ENCODE measurements at regions not wholly inside any gene's neighbourhood (a gene's known extent, or its start where the extent isn't known, plus 50 kb on each side); places are given as distances from the start of the nearest gene placed in this dataset.
A peak's percentile ranks its signal among the peaks of the same experiment; 100 is the strongest.

DNA sequence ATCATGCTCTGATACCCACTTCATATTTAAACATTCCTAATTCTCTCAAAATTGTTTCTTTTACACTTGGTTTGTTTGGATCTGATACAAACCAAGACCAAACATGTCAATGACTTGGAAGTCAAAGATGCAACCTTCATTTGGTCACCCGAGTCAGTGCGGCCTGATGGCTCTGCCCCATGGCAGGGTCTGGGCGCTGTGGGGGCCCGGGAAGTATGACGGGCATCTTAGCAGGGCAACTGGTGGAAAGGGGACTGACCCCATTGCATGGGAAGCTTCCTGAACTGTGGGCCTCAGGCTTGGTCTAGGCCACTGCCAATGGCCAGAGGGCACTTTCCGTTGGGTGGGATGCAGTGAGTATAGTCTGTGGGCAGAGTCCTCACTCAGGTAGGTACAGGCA lies 178.0 kb downstream of the KATNIP start:
- Histone ChIP-seq H3K9me3 (ENCODE audit: low read length) (no peaks in the 10 kb centered on the region), H3K4me3 (replicated peaks in 1 of 3; ENCODE audit: insufficient read depth in 1 of 3, low read depth in 2 of 3, low read length in 3 of 3) (no peak overlapping the region), H3K27me3 (ENCODE audit: control insufficient read depth in 1 of 2, insufficient read depth in 2 of 2, low read length in 2 of 2) (no peaks in the 10 kb centered on the region), H3K4me1 (ENCODE audit: insufficient read depth, low read length) (peaks cover 10% of the 10 kb centered on the region), H2AFZ (ENCODE audit: low read length) (no peak overlapping the region), H3K9ac (ENCODE audit: insufficient read depth, low read depth, low read length) (no peak overlapping the region), H3K27ac (ENCODE audit: extremely low read length, insufficient read depth, low read length) (no peak overlapping the region), H4K20me1 (ENCODE audit: insufficient read depth, low read length) (no peaks in the 10 kb centered on the region), H3K79me2 (ENCODE audit: insufficient read depth, low read length) (no peaks in the 10 kb centered on the region), H3K36me3 (replicated peaks in 1 of 2; ENCODE audit: control insufficient read depth in 1 of 2, insufficient read depth in 2 of 2, low read length in 2 of 2) (peaks cover 0 to 4% of the 10 kb centered on the region in 2 experiments; a peak in 2 of 5 replicates), H3K4me2 (ENCODE audit: low read depth, low read length) (no peak overlapping the region)
- DNase-seq (ENCODE audit: low spot score) (no peak), FAIRE-seq (no peak), ATAC-seq (no peak)
- ChIA-PET CTCF (ENCODE audit: low intra/inter-chr PET ratio, low total read pairs) (no interaction called here), POLR2A (interaction anchor here (0.5 kb wide), 1 partner anchor 524 kb away, joined by 3 read pairs; the partner anchor contains the start of gene KDM8)
- TF ChIP-seq EED (CRISPR knock-in tag; IDR thresholded peaks at IDR 0.05) = 0 out of 2 replicates have a peak, but pooled peaks have one; percentile 27
- TF ChIP-seq ZNF230 (CRISPR knock-in tag; IDR thresholded peaks at IDR 0.05) = no peak
- TF ChIP-seq NFE2L2 (IDR thresholded peaks at IDR 0.05; ENCODE audit: low read length) = no peak
- no peak for TF ChIP-seq ZNF550 (CRISPR knock-in tag; IDR thresholded peaks at IDR 0.05; ENCODE audit: borderline replicate concordance)
- 97% methylated on average over 6 of the region's 6 CpGs for WGBS (ENCODE audit: low lambda C conversion rate)
- intact Hi-C loops (cut with micrococcal nuclease; ENCODE audit: unreplicated experiment) (no loop called here), in situ Hi-C loops (cut with HindIII; ENCODE audit: extremely low pct_ligation_motif_present, low pct_unique_long_range_greater_than_20kb) (no loop called here)
- BruUV-seq (replicated peaks) = no TSS peak

- CTCF ChIA-PET (ENCODE audit: low intra/inter-chr PET ratio, low total read pairs) = no interaction called here
- no peak overlapping the region for H3K4me2 ChIP-seq (ENCODE audit: low read depth, low read length)
- intact Hi-C loops (cut with micrococcal nuclease; ENCODE audit: unreplicated experiment) (no loop called here), in situ Hi-C loops (cut with HindIII; ENCODE audit: extremely low pct_ligation_motif_present, low pct_unique_long_range_greater_than_20kb) (no loop called here)
- BruUV-seq (replicated peaks) = no TSS peak
- no peaks in the 10 kb centered on the region for H4K20me1 ChIP-seq (ENCODE audit: insufficient read depth, low read length)
- H3K79me2 ChIP-seq (ENCODE audit: insufficient read depth, low read length) = no peaks in the 10 kb centered on the region
- no peak overlapping the region for H3K4me3 ChIP-seq (replicated peaks in 1 of 3; ENCODE audit: insufficient read depth in 1 of 3, low read depth in 2 of 3, low read length in 3 of 3)
- no peaks in the 10 kb centered on the region for H3K27me3 ChIP-seq (ENCODE audit: control insufficient read depth in 1 of 2, insufficient read depth in 2 of 2, low read length in 2 of 2)
- H3K9ac ChIP-seq (ENCODE audit: insufficient read depth, low read depth, low read length) = no peak overlapping the region
- no peaks in the 10 kb centered on the region for H3K9me3 ChIP-seq (ENCODE audit: low read length)
- H3K27ac ChIP-seq (ENCODE audit: extremely low read length, insufficient read depth, low read length) = no peak overlapping the region
- POLR2A ChIA-PET = interaction anchor here (0.5 kb wide), 1 partner anchor 525 kb away, joined by 3 read pairs; the partner anchor contains the start of gene KDM8
- DNase-seq (ENCODE audit: low spot score) (no peak), ATAC-seq (no peak), FAIRE-seq (no peak)
- H3K4me1 ChIP-seq (ENCODE audit: insufficient read depth, low read length) = peaks cover 3% of the 10 kb centered on the region
- WGBS (ENCODE audit: low lambda C conversion rate) = 98% methylated on average over 3 of the region's 3 CpGs
- H2AFZ ChIP-seq (ENCODE audit: low read length) = no peak overlapping the region
- H3K36me3 ChIP-seq (replicated peaks in 1 of 2; ENCODE audit: control insufficient read depth in 1 of 2, insufficient read depth in 2 of 2, low read length in 2 of 2) = peaks cover 0 to 4% of the 10 kb centered on the region in 2 experiments; a peak in 2 of 5 replicates
- TF ChIP-seq TCF12 (IDR thresholded peaks at IDR 0.05) (no peak), TCF12 (CRISPR knock-in tag; IDR thresholded peaks at IDR 0.05) (no peak), ZNF350 (CRISPR knock-in tag; IDR thresholded peaks at IDR 0.05; ENCODE audit: borderline replicate concordance, low read depth) (no peak), FOXA1 (IDR thresholded peaks at IDR 0.05) (no peak), FOXA1 (CRISPR knock-in tag; IDR thresholded peaks at IDR 0.05) (no peak), GTF2F1 (IDR thresholded peaks at IDR 0.05; ENCODE audit: low read length) (no peak), HNRNPH1 (optimal IDR thresholded peaks at IDR 0.05; ENCODE audit: low read depth, low read length) (no peak)
- TF ChIP-seq, protein P1, sequence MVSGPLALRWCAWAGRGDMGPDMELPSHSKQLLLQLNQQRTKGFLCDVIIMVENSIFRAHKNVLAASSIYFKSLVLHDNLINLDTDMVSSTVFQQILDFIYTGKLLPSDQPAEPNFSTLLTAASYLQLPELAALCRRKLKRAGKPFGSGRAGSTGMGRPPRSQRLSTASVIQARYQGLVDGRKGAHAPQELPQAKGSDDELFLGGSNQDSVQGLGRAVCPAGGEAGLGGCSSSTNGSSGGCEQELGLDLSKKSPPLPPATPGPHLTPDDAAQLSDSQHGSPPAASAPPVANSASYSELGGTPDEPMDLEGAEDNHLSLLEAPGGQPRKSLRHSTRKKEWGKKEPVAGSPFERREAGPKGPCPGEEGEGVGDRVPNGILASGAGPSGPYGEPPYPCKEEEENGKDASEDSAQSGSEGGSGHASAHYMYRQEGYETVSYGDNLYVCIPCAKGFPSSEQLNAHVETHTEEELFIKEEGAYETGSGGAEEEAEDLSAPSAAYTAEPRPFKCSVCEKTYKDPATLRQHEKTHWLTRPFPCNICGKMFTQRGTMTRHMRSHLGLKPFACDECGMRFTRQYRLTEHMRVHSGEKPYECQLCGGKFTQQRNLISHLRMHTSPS (CRISPR knock-in tag; IDR thresholded peaks at IDR 0.05; ENCODE audit: low read depth) = no peak
- TF ChIP-seq, protein P2, sequence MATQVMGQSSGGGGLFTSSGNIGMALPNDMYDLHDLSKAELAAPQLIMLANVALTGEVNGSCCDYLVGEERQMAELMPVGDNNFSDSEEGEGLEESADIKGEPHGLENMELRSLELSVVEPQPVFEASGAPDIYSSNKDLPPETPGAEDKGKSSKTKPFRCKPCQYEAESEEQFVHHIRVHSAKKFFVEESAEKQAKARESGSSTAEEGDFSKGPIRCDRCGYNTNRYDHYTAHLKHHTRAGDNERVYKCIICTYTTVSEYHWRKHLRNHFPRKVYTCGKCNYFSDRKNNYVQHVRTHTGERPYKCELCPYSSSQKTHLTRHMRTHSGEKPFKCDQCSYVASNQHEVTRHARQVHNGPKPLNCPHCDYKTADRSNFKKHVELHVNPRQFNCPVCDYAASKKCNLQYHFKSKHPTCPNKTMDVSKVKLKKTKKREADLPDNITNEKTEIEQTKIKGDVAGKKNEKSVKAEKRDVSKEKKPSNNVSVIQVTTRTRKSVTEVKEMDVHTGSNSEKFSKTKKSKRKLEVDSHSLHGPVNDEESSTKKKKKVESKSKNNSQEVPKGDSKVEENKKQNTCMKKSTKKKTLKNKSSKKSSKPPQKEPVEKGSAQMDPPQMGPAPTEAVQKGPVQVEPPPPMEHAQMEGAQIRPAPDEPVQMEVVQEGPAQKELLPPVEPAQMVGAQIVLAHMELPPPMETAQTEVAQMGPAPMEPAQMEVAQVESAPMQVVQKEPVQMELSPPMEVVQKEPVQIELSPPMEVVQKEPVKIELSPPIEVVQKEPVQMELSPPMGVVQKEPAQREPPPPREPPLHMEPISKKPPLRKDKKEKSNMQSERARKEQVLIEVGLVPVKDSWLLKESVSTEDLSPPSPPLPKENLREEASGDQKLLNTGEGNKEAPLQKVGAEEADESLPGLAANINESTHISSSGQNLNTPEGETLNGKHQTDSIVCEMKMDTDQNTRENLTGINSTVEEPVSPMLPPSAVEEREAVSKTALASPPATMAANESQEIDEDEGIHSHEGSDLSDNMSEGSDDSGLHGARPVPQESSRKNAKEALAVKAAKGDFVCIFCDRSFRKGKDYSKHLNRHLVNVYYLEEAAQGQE (IDR thresholded peaks at IDR 0.05; ENCODE audit: borderline replicate concordance in 1 of 2, low read depth in 1 of 2, low read length in 2 of 2) = no peak
Measured at GRCh38 chr16:27728691-27729090, 178.7 kb downstream of the KATNIP start.

All from HepG2 (cell line).